Left hindlimb (tissue), 1 donor: ENCODE measurements at regions not wholly inside any gene's neighbourhood (a gene's known extent, or its start where the extent isn't known, plus 50 kb on each side); places are given as distances from the start of the nearest gene placed in this dataset.
"Not testable (repeated sequence)": the region's sequence is repeated elsewhere in the genome, so short reads cannot be mapped to it uniquely, and the experiment has no call there.

ENCODE experiments used
- DNase-seq: peaks from one replicate; pipeline ENCODE4 v3.0.0-alpha.2; 2018

- no peak for DNase-seq
These were observed 181.2 kb upstream of the MME start for GRCh38 chr3:154898916-154899315.

- DNase-seq: no peak
These were observed 181.7 kb upstream of the MME start for GRCh38 chr3:154898443-154898842.

- no peak for DNase-seq
These were observed 186.3 kb upstream of the MME start for GRCh38 chr3:154893813-154894212.

GRCh38 chr3:154889227-154889634, 190.9 kb upstream of the MME start:
- DNase-seq: no peak

- no peak for DNase-seq
These were observed 192.2 kb upstream of the MME start for GRCh38 chr3:154887869-154888268.

- no peak for DNase-seq
These were observed 193.7 kb upstream of the MME start for GRCh38 chr3:154886437-154886836.

- no peak for DNase-seq
These were observed 194.7 kb upstream of the MME start for GRCh38 chr3:154885418-154885817.

GRCh38 chr3:154884952-154885351, 195.2 kb upstream of the MME start:
- DNase-seq: no peak

GRCh38 chr3:154875142-154875541, 205.0 kb upstream of the MME start:
- DNase-seq: no peak

GRCh38 chr3:154872696-154873095, 207.4 kb upstream of the MME start:
- no peak for DNase-seq

GRCh38 chr3:154872074-154872473, 208.0 kb upstream of the MME start:
- no peak for DNase-seq

GRCh38 chr3:154864947-154865346, 215.2 kb upstream of the MME start:
- DNase-seq: no peak

- DNase-seq: no peak
These were observed 217.9 kb upstream of the MME start for GRCh38 chr3:154862265-154862664.

- not testable (repeated sequence) for DNase-seq
These were observed 227.1 kb upstream of the MME start for GRCh38 chr3:154852998-154853397.

- no peak for DNase-seq
These were observed 227.6 kb upstream of the MME start for GRCh38 chr3:154852515-154852914.

GRCh38 chr3:154851644-154852043, 228.5 kb upstream of the MME start:
- no peak for DNase-seq

- no peak for DNase-seq
These were observed 229.2 kb upstream of the MME start for GRCh38 chr3:154850921-154851320.

- DNase-seq: no peak
These were observed 230.7 kb upstream of the MME start for GRCh38 chr3:154849408-154849807.

GRCh38 chr3:154844863-154845262, 235.3 kb upstream of the MME start:
- DNase-seq: no peak

GRCh38 chr3:154843647-154844046, 236.5 kb upstream of the MME start:
- no peak for DNase-seq

GRCh38 chr3:154842536-154842935, 237.6 kb upstream of the MME start:
- DNase-seq: no peak

- no peak for DNase-seq
These were observed 244.5 kb upstream of the MME start for GRCh38 chr3:154835639-154836038.

GRCh38 chr3:154834831-154835230, 245.3 kb upstream of the MME start:
- not testable (repeated sequence) for DNase-seq

GRCh38 chr3:154829929-154830328, 250.2 kb upstream of the MME start:
- DNase-seq: no peak

- no peak for DNase-seq
These were observed 260.6 kb upstream of the MME start for GRCh38 chr3:154819491-154819890.

GRCh38 chr3:154818676-154819255, 261.4 kb upstream of the MME start:
- DNase-seq: no peak
